Coronary artery (tissue), 2 donors: ENCODE measurements at regions not wholly inside any gene's neighbourhood (a gene's known extent, or its start where the extent isn't known, plus 50 kb on each side); places are given as distances from the start of the nearest gene placed in this dataset.
"Not testable (repeated sequence)": the region's sequence is repeated elsewhere in the genome, so short reads cannot be mapped to it uniquely, and the experiment has no call there.

Experiments
- DNase-seq: peaks from one replicate; pipeline ENCODE4 v3.0.0-alpha.2; 2017; ENCODE audit warnings: low spot score
- H3K27ac ChIP-seq, 2 donors: fragments of 200-600 bp; sonication (generic); one replicate each; pipeline ENCODE4 v1.5.1; 2016 to 2019
- H3K4me3 ChIP-seq: fragments of 200-600 bp; sonication (generic); 2 replicates; pipeline ENCODE4 v1.5.1; 2016; ENCODE audit warnings: mild to moderate bottlenecking, moderate library complexity
- TF ChIP-seq, protein P1 (sequence below): fragments of 200-600 bp; sonication (generic); IDR thresholded peaks from one replicate; pipeline ENCODE4 v1.5.1; 2019; ENCODE audit warnings: antibody characterized with exemption

DNA sequence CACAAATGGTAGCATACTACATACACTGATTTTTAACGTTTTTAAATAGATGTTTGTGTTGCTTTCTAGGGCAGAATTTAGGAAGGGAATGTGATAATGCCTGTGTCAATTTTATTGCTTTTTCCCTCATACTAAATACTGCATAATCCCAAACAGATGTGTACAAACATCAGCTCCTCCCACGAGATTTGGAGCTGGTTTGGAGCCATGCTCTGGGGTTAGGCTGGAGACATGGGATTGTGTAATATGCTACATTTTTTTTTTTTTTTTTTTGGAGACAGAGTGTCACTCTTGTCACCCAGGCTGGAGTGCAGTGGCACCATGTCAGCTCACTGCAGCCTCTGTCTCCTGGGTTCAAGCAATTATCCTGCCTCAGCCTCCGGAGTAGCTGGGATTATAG lies 80.1 kb downstream of the EBLN2 start:
- TF ChIP-seq, protein P1, sequence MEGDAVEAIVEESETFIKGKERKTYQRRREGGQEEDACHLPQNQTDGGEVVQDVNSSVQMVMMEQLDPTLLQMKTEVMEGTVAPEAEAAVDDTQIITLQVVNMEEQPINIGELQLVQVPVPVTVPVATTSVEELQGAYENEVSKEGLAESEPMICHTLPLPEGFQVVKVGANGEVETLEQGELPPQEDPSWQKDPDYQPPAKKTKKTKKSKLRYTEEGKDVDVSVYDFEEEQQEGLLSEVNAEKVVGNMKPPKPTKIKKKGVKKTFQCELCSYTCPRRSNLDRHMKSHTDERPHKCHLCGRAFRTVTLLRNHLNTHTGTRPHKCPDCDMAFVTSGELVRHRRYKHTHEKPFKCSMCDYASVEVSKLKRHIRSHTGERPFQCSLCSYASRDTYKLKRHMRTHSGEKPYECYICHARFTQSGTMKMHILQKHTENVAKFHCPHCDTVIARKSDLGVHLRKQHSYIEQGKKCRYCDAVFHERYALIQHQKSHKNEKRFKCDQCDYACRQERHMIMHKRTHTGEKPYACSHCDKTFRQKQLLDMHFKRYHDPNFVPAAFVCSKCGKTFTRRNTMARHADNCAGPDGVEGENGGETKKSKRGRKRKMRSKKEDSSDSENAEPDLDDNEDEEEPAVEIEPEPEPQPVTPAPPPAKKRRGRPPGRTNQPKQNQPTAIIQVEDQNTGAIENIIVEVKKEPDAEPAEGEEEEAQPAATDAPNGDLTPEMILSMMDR, result no peak
- H3K4me3 ChIP-seq, result no peak overlapping the region
- no peak overlapping the region for H3K27ac ChIP-seq
- no peak for DNase-seq

DNA sequence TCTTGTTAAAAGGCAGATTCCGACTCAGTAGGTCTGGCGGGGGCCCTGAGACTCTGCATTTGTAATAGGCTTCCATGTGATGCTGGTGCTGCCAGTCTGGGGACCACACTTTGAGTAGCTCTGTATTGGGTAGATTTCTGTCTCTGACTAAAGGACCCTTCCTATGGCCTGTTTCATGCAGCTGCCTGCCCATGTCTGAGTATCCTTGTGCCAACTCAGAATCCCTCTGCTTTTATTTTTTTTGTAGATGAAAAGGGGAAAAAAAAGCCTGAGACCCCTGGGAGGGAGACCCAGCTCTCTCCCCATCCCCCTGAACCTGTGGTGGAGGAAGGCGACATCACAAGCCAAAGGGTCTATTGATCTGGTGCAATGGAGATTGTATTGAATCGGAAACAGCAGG lies 81.9 kb downstream of the EBLN2 start:
- Histone ChIP-seq H3K4me3 (no peak overlapping the region), H3K27ac (no peak overlapping the region)
- TF ChIP-seq, protein P1, result no peak
- DNase-seq, result no peak

DNA sequence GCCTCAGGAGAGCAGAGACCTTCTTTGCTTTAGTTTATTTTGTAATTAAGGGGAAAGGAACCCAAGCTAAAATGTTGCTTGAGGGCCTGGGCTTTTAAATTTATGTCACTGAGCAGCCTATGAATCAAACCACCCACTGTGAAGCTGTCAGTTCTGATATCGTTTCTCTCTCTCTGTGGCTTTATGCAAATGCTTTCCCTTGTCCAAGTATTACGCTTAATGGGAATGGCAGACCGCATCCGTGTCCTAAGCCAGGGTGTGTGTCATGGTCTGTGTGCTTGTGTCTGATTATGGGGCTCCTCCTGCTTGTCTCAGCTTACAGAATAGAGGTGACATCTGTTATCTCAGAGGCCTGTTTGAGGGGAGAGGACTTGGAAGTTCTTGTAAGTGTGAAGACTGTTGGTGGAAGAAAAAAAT lies 82.4 kb downstream of the EBLN2 start:
- no peak for DNase-seq
- TF ChIP-seq, protein P1, result no peak
- H3K4me3 ChIP-seq, result no peak overlapping the region
- H3K27ac ChIP-seq, result peak overlapping the region in 1 of 2 donors; percentile 15

DNA sequence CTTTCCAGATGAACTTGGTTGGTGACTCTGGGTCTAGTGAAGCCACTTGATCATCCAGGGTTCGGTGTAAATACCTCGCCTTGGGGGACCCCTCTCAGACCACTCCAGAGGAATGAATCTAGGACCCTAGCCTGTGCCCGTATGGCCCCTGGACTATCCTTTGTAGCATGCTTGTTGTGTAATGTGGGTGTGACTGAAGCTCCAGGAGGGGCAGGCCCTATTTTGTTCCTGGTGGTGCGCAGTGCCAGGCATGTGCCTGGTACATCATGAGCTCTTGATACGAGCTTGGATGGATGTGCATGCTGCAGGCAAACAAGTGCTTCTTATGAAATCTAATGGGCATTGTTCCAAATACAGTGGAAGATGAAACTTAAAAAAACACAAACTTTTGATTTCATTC lies 82.8 kb downstream of the EBLN2 start:
- no peak for DNase-seq
- H3K4me3 ChIP-seq, result no peak overlapping the region
- TF ChIP-seq, protein P1, result no peak
- H3K27ac ChIP-seq, result peak overlapping the region in 1 of 2 donors; percentile 15

DNA sequence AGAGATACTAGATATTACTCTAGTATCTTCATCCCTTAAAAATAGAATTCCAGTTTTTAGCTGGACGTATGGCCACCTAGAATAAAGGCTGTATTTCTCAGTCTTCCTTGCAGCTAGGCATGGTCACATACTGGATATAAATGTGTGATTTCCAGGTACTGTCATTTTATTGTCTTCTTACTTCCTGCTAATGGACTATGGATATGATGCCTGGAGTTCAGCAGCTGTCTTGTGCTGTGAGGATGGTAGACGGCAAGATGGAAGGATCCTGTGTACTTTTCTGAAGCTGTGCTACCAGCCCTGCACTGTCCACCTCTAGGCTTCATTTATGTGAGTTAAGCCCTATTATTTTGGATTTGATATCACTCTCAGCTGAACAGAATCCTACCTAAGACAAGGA lies 83.4 kb downstream of the EBLN2 start:
- DNase-seq, result no peak
- Histone ChIP-seq H3K4me3 (no peak overlapping the region), H3K27ac (no peak overlapping the region)
- TF ChIP-seq, protein P1, result no peak

DNA sequence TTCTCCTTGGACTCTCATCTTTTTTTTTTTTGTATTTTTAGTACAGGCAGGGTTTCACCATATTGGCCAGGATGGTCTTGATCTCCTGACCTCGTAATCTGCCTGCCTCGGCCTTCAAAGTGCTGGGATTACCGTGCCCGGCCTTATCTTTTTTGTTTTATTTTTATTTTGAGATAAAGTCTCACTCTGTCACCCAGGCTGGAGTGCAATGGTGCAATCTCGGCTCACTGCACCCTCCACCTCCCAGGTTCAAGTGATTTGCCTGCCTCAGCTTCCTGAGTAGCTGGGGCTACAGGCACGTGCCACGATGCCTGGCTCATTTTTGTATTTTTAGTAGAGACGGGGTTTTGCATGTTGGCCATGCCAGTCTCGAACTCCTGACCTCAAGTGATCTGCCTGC lies 86.0 kb downstream of the EBLN2 start:
- DNase-seq, H3K4me3 ChIP-seq, H3K27ac ChIP-seq: not testable (repeated sequence)

DNA sequence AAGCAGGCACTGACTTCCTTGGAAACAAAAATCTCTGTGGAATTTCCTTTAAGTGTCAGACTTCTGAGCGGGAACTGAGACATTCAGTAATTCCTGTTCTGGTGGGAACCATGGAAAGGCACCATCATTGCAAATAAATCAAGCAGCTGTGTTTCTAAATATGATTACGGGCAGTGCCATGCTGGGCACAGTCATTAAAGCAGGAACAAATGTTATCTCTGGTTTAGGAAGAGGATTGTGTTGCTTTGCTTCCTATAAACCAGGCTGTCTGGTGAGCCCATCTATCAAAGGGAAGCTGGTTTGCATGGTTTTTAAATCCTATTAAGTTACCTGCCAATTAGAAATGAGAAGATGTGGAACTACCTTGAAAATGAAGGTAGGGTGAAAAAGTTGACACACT lies 86.7 kb downstream of the EBLN2 start:
- DNase-seq, result no peak
- no peak overlapping the region for H3K4me3 ChIP-seq
- no peak overlapping the region for H3K27ac ChIP-seq
- TF ChIP-seq, protein P1, result no peak

DNA sequence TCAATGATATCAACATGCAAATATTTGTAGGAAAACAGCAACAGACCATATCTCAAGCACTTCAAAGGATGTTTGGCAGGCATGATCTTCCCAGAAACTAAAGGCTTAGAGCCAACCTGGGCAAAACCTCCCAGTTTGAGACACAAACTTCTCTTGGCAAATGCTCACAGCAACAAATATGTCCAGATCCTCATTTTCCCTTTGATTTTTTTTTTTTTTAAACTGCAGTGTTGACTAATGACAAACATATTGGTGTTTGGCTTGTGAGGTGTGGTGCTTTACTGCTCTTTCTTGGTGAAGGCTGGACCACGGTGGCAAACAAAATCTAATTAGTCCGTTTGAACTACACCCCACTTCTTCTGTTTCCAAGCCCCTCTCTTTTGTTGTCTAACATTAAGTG lies 87.2 kb downstream of the EBLN2 start:
- no peak for DNase-seq
- H3K27ac ChIP-seq, result no peak overlapping the region
- TF ChIP-seq, protein P1, result no peak
- no peak overlapping the region for H3K4me3 ChIP-seq
